K562 (cell line): ENCODE measurements at regions not wholly inside any gene's neighbourhood (a gene's known extent, or its start where the extent isn't known, plus 50 kb on each side); places are given as distances from the start of the nearest gene placed in this dataset.

Experiments used
- ATAC-seq: fragments of 200-7000 bp; cut with Tn5 transposase; 3 replicates; pipeline ENCODE4 v1.9.1; 2020; ENCODE audit warnings: moderate library complexity
- BruUV-seq: library from RNA; stranded (reverse); fragments of 400-500 nt; replicated peaks from 2 replicates; lab custom pipeline; 2021; lab: Mats Ljungman, UMichigan
- CTCF ChIA-PET: fragments of 300-600 bp; formaldehyde crosslinking; extraction: SDS; loops from one replicate; lab custom pipeline; 2021; ENCODE audit warnings: low intra/inter-chr PET ratio; lab: Yijun Ruan, JAX
- POLR2A ChIA-PET: fragments of 300-600, 350-650 bp; sonication (Branson Sonifier 250); formaldehyde crosslinking; extraction: SDS; loops from one replicate; lab custom pipeline; 2021; ENCODE audit warnings: antibody characterized with exemption, inconsistent platforms; lab: Yijun Ruan, JAX
- DNase-seq, 4 experiments: peaks; one replicate each; pipeline versions ENCODE4 v3.0.0 to v3.0.0-alpha.2; 2011 to 2018; ENCODE audit warnings: low spot score in 3 of 4, mixed read lengths in 3 of 4; ENCODE audit errors: extremely low read depth in 1 of 4
- FAIRE-seq: peaks from 2 replicates; lab custom pipeline; 2011; peaks lifted over from hg19 to GRCh38; lab: Jason Lieb, UNC
- H2AFZ ChIP-seq: 2 replicates; pipeline ENCODE4 v1.6.0; 2011; ENCODE audit warnings: low read depth, low read length, control low read depth, inconsistent platforms
- H3K27ac ChIP-seq: fragments of 200-600 bp; 3 replicates; pipeline ENCODE4 v1.8.0; 2011; ENCODE audit warnings: low read depth, mild to moderate bottlenecking, control low read depth, inconsistent platforms, low read length, moderate library complexity, mixed read lengths; ENCODE audit errors: extremely low read depth
- H3K27me3 ChIP-seq, 2 experiments: fragments of 300-600 bp in 1 of 2; 2 replicates in 1 of 2; 3 replicates in 1 of 2; pipeline versions ENCODE4 v1.6.0 to v1.8.0; 2011; ENCODE audit warnings: inconsistent platforms in 2 of 2, low read length in 2 of 2, mild to moderate bottlenecking in 1 of 2, mixed read lengths in 1 of 2, moderate library complexity in 1 of 2; ENCODE audit not compliant: control insufficient read depth in 2 of 2, insufficient read depth in 2 of 2
- H3K36me3 ChIP-seq: fragments of 300-600 bp; 3 replicates; pipeline ENCODE4 v1.8.0; 2011; ENCODE audit warnings: mild to moderate bottlenecking, low read length, inconsistent platforms; ENCODE audit not compliant: control insufficient read depth, insufficient read depth
- H3K4me1 ChIP-seq, 2 experiments: fragments of 200-600 bp in 1 of 2; replicated peaks in 1 of 2; 2 replicates in 1 of 2; 3 replicates in 1 of 2; pipeline versions ENCODE4 v1.5.1 to v1.8.0; 2011; ENCODE audit warnings: inconsistent platforms in 2 of 2, low read length in 2 of 2, mild to moderate bottlenecking in 1 of 2, mixed read lengths in 1 of 2, moderate library complexity in 1 of 2; ENCODE audit not compliant: control insufficient read depth in 2 of 2, insufficient read depth in 2 of 2
- H3K4me2 ChIP-seq: 2 replicates; pipeline ENCODE4 v1.6.1; 2011; ENCODE audit warnings: low read length, control low read depth, inconsistent platforms, mixed read lengths; ENCODE audit not compliant: insufficient read depth
- H3K4me3 ChIP-seq: fragments of 200-600 bp; sonication (generic), shearing (Covaris generic); 2 replicates; pipeline ENCODE4 v1.5.1; 2016; ENCODE audit warnings: control low read depth, inconsistent platforms
- H3K79me2 ChIP-seq: fragments of 200-600 bp; 3 replicates; pipeline ENCODE4 v1.8.0; 2011; ENCODE audit warnings: low read length, inconsistent platforms; ENCODE audit not compliant: control insufficient read depth, insufficient read depth
- H3K9ac ChIP-seq, 2 experiments: 2 replicates each; pipeline versions ENCODE4 v1.6.0 to v1.6.1; 2011; ENCODE audit warnings: low read depth in 2 of 2, low read length in 2 of 2, control low read depth in 1 of 2, inconsistent platforms in 1 of 2, mild to moderate bottlenecking in 1 of 2, mixed read lengths in 1 of 2; ENCODE audit not compliant: insufficient read depth in 1 of 2
- H3K9me1 ChIP-seq: one replicate; pipeline ENCODE4 v1.6.0; 2011; ENCODE audit warnings: inconsistent platforms, mild to moderate bottlenecking, low read length, moderate library complexity; ENCODE audit not compliant: control insufficient read depth, insufficient read depth
- H3K9me3 ChIP-seq: replicated peaks from 2 replicates; pipeline ENCODE4 v1.5.1; 2011; ENCODE audit warnings: low read depth, low read length, inconsistent platforms; ENCODE audit not compliant: control insufficient read depth, insufficient read depth
- H4K20me1 ChIP-seq: replicated peaks from 2 replicates; pipeline ENCODE4 v1.6.1; 2011; ENCODE audit warnings: low read length, inconsistent platforms, mixed read lengths; ENCODE audit not compliant: control insufficient read depth, insufficient read depth
- ARID2 ChIP-seq: fragments of 450-650 bp; IDR thresholded peaks from 2 replicates; pipeline ENCODE4 v1.6.1; 2017; ENCODE audit warnings: antibody characterized with exemption, mild to moderate bottlenecking
- BRCA1 ChIP-seq, 2 experiments: fragments of 450-650 bp in 1 of 2; sonication (generic) in 1 of 2; formaldehyde crosslinking in 1 of 2; IDR thresholded peaks; 2 replicates each; pipeline versions ENCODE4 v1.5.0 to v1.6.1; 2017 to 2020; ENCODE audit warnings: mild to moderate bottlenecking in 1 of 2, missing genetic modification reagents in 1 of 2
- BRD4 ChIP-seq: fragments of 200-600 bp; sonication (generic); IDR thresholded peaks from 2 replicates; pipeline ENCODE4 v1.6.1; 2017; ENCODE audit warnings: inconsistent platforms
- EGR1 ChIP-seq: fragments of 450-650 bp; conservative IDR thresholded peaks from 2 replicates; pipeline ENCODE4 v1.6.1; 2017; ENCODE audit warnings: mild to moderate bottlenecking
- EP400 ChIP-seq: fragments of 450-650 bp; IDR thresholded peaks from 2 replicates; pipeline ENCODE4 v1.6.1; 2017; ENCODE audit warnings: antibody characterized with exemption, mild to moderate bottlenecking, moderate library complexity
- FOSL1 ChIP-seq: fragments of 200-800 bp; sonication (Bioruptor generic); conservative IDR thresholded peaks from 2 replicates; pipeline ENCODE4 v1.6.1; 2016; ENCODE audit warnings: missing genetic modification characterization, missing compliant biosample characterization
- HNRNPK ChIP-seq: fragments of 200-400 bp; formaldehyde crosslinking; IDR thresholded peaks from one replicate; pipeline ENCODE4 v1.6.1; 2018; ENCODE audit warnings: mild to moderate bottlenecking, low read depth, low read length; ENCODE audit not compliant: poor library complexity, severe bottlenecking
- L3MBTL2 ChIP-seq: fragments of 450-650 bp; IDR thresholded peaks from 2 replicates; pipeline ENCODE4 v1.6.1; 2016; ENCODE audit warnings: mild to moderate bottlenecking, moderate library complexity
- NEUROD1 ChIP-seq: fragments of 150-350 bp; IDR thresholded peaks from 2 replicates; pipeline ENCODE4 v1.6.1; 2014; ENCODE audit warnings: borderline replicate concordance, low read length, low read depth; ENCODE audit not compliant: partially characterized antibody
- NFIX ChIP-seq: fragments of 250-450 bp; sonication (Bioruptor Pico); IDR thresholded peaks from 2 replicates; pipeline ENCODE4 v1.4.0; 2020; ENCODE audit warnings: low read depth, mild to moderate bottlenecking, moderate library complexity
- SMC3 ChIP-seq: conservative IDR thresholded peaks from 2 replicates; pipeline ENCODE4 v1.6.1; 2011; ENCODE audit warnings: low read depth, low read length, improper control_type of control experiment; ENCODE audit not compliant: insufficient read depth
- TCFL5 ChIP-seq: fragments of 250-450 bp; sonication (Bioruptor Pico); conservative IDR thresholded peaks from 2 replicates; pipeline ENCODE4 v1.6.1; 2021; ENCODE audit warnings: mild to moderate bottlenecking, moderate library complexity, matching md5 sums
- TSC22D4 ChIP-seq: fragments of 450-650 bp; IDR thresholded peaks from 2 replicates; pipeline ENCODE4 v1.6.1; 2016; ENCODE audit warnings: missing genetic modification characterization, missing biosample characterization, control low read depth
- XRCC4 ChIP-seq: IDR thresholded peaks from one replicate; pipeline ENCODE4 v1.6.1; 2011; ENCODE audit not compliant: insufficient read depth, insufficient read length; ENCODE audit errors: extremely low read depth
- WGBS: fragments of 100-300 bp; shearing (Covaris generic); methylation state at CpG from one replicate; pipeline ENCODE4 v1.1.6; 2016; ENCODE audit warnings: low coverage, mixed read lengths; ENCODE audit not compliant: insufficient coverage; ENCODE audit errors: missing lambda C conversion rate; 5-methylcytosine and 5-hydroxymethylcytosine counted together
- in situ Hi-C: fragments of 300-500 bp; cut with MboI; formaldehyde crosslinking; loops from 4 replicates; pipeline ENCODE4 v1.15.0; 2018; ENCODE audit warnings: inconsistent platforms, mixed read lengths
- intact Hi-C: fragments of 100-400 bp; cut with micrococcal nuclease; formaldehyde crosslinking; loops from 2 replicates; pipeline ENCODE4 v1.14.2; 2022

DNA sequence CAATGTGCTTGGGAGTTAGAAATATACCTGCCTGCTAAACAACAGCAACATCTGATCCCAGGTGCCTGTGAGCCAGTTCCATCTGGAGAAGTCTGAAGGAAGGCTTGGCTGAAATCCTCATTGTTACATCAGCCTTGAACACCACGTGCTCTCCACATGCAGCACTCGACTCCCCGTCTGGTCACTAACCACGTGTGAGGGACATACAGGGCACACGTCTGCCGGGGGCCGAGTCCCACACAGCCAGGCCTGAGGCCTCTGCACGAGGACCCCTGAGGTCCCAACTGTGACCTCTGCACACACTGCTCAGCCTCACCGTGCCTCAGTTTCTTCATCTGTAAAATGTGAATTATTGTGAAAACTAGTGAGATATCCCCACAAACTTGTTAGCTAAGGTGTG is 236.5 kb upstream of the SALL3 start:
- BruUV-seq, result no TSS peak
- intact Hi-C loops, result no loop called here
- no peak for FAIRE-seq
- TF ChIP-seq HNRNPK (no peak), NEUROD1 (no peak), EGR1 (no peak), SMC3 (no peak), ARID2 (no peak), XRCC4 (no peak), TSC22D4 (tag) (no peak), BRD4 (no peak), EP400 (no peak), BRCA1 (IDR thresholded peaks at IDR 0.05) (no peak), BRCA1 (CRISPR knock-in tag; IDR thresholded peaks at IDR 0.05) (no peak), FOSL1 (no peak), TCFL5 (CRISPR knock-in tag) (no peak), NFIX (CRISPR knock-in tag) (no peak), L3MBTL2 (peak; percentile 34; the same call in 1 of the 2 replicates)

More for the DNA sequence above, 236.5 kb upstream of the SALL3 start:
- Histone ChIP-seq H3K9ac (no peak overlapping the region), H3K4me2 (no peak overlapping the region), H3K4me1 (no peaks in the 10 kb centered on the region), H2AFZ (no peak overlapping the region), H3K27ac (no peak overlapping the region), H3K9me3 (no peaks in the 10 kb centered on the region), H3K79me2 (no peaks in the 10 kb centered on the region), H3K36me3 (no peaks in the 10 kb centered on the region), H4K20me1 (no peaks in the 10 kb centered on the region), H3K27me3 (peaks cover 0 to 27% of the 10 kb centered on the region in 2 experiments; a peak in 2 of 5 replicates), H3K9me1 (no peaks in the 10 kb centered on the region), H3K4me3 (no peak overlapping the region)
- CTCF ChIA-PET, result no interaction called here
- POLR2A ChIA-PET, result no interaction called here
- in situ Hi-C loops, result no loop called here
- WGBS, result 3% methylated on average over 5 of the region's 9 CpGs
- DNase-seq, result no peak
- ATAC-seq, result no peak
